PC-3 (cell line): ENCODE measurements at regions not wholly inside any gene's neighbourhood (a gene's known extent, or its start where the extent isn't known, plus 50 kb on each side); places are given as distances from the start of the nearest gene placed in this dataset.
A peak's percentile ranks its signal among the peaks of the same experiment; 100 is the strongest.

Source experiments
- ATAC-seq: fragments of 200-7000 bp; cut with Tn5 transposase; 2 replicates; pipeline ENCODE4 v1.9.1; 2020; ENCODE audit warnings: mild to moderate bottlenecking, moderate library complexity
- BruUV-seq: library from RNA; stranded (reverse); fragments of 400-500 nt; replicated peaks from 2 replicates; lab custom pipeline; 2021; lab: Mats Ljungman, UMichigan
- CTCF ChIA-PET: fragments of 300-600 bp; sonication (Branson Sonifier 250); formaldehyde crosslinking; loops from one replicate; lab custom pipeline; 2022; ENCODE audit warnings: antibody characterized with exemption; lab: Charles Lee
- POLR2A ChIA-PET: fragments of 300-600 bp; sonication (Branson Sonifier 250); formaldehyde crosslinking; loops from one replicate; lab custom pipeline; 2022; ENCODE audit warnings: antibody characterized with exemption; ENCODE audit not compliant: unreplicated experiment; lab: Charles Lee
- DNase-seq: peaks from one replicate; pipeline ENCODE4 v3.0.0-alpha.2; 2015
- H2AFZ ChIP-seq: fragments of 300-600 bp; sonication (generic); 2 replicates; pipeline ENCODE4 v1.6.0; 2016; ENCODE audit warnings: antibody characterized with exemption, low read length
- H3F3A ChIP-seq: fragments of 300-600 bp; sonication (generic); one replicate; pipeline ENCODE4 v1.6.0; 2017; ENCODE audit warnings: antibody characterized with exemption, low read length, control low read depth, mild to moderate bottlenecking; ENCODE audit not compliant: unreplicated experiment
- H3K27ac ChIP-seq: fragments of 300-600 bp; sonication (generic); 2 replicates; pipeline ENCODE4 v1.5.1; 2016; ENCODE audit warnings: mild to moderate bottlenecking, low read length
- H3K27me3 ChIP-seq: fragments of 300-600 bp; sonication (generic); 2 replicates; pipeline ENCODE4 v1.6.1; 2016; ENCODE audit warnings: low read length, mixed read lengths
- H3K36me3 ChIP-seq: fragments of 300-600 bp; sonication (generic); 2 replicates; pipeline ENCODE4 v1.6.1; 2016; ENCODE audit warnings: low read depth, mixed run types, low read length, mixed read lengths
- H3K4me1 ChIP-seq: fragments of 300-600 bp; sonication (generic); 2 replicates; pipeline ENCODE4 v1.5.1; 2016; ENCODE audit warnings: low read length; ENCODE audit not compliant: insufficient read depth
- H3K4me2 ChIP-seq: fragments of 300-600 bp; sonication (generic); 2 replicates; pipeline ENCODE4 v1.6.0; 2016; ENCODE audit warnings: low read length
- H3K4me3 ChIP-seq: fragments of 300-600 bp; sonication (generic); 2 replicates; pipeline ENCODE4 v1.5.1; 2016; ENCODE audit warnings: mild to moderate bottlenecking, low read length, mixed read lengths
- H3K79me2 ChIP-seq: fragments of 300-600 bp; sonication (generic); 2 replicates; pipeline ENCODE4 v1.6.1; 2017; ENCODE audit warnings: low read length, mixed read lengths
- H3K9ac ChIP-seq: fragments of 300-600 bp; sonication (generic); 2 replicates; pipeline ENCODE4 v1.6.0; 2016; ENCODE audit warnings: mild to moderate bottlenecking, low read length
- H3K9me2 ChIP-seq: fragments of 300-600 bp; sonication (generic); replicated peaks from 2 replicates; pipeline ENCODE4 v1.6.1; 2016; ENCODE audit warnings: mixed run types, low read length, mixed read lengths
- H3K9me3 ChIP-seq: fragments of 300-600 bp; sonication (generic); 2 replicates; pipeline ENCODE4 v1.6.1; 2016; ENCODE audit warnings: low read length, mixed read lengths
- H4K20me1 ChIP-seq: fragments of 300-600 bp; sonication (generic); 2 replicates; pipeline ENCODE4 v1.6.1; 2016; ENCODE audit warnings: low read length, mixed read lengths
- EZH2 ChIP-seq: fragments of 300-600 bp; sonication (generic); IDR thresholded peaks from one replicate; pipeline ENCODE4 v1.6.1; 2017; ENCODE audit warnings: antibody characterized with exemption, mild to moderate bottlenecking, low read length; ENCODE audit not compliant: unreplicated experiment
- EZH2phosphoT487 ChIP-seq: fragments of 300-600 bp; sonication (generic); IDR thresholded peaks from 2 replicates; pipeline ENCODE4 v1.6.1; 2018; ENCODE audit warnings: mild to moderate bottlenecking, antibody characterized with exemption, low read length, borderline replicate concordance
- intact Hi-C: fragments of 100-400 bp; cut with micrococcal nuclease; formaldehyde crosslinking; loops from 2 replicates; pipeline ENCODE4 v1.9.0; 2023
- TF ChIP-seq, protein P1 (sequence below): fragments of 300-600 bp; sonication (generic); conservative IDR thresholded peaks from 2 replicates; pipeline ENCODE4 v1.5.1; 2017; ENCODE audit warnings: antibody characterized with exemption, low read depth, mild to moderate bottlenecking, low read length

GRCh38 chr5:164265566-164265965, 760.1 kb downstream of the MAT2B start:
- H3K27ac ChIP-seq: no peak overlapping the region
- H3K4me3 ChIP-seq: no peak overlapping the region
- TF ChIP-seq EZH2phosphoT487 (no peak), EZH2 (no peak)
- TF ChIP-seq, protein P1, sequence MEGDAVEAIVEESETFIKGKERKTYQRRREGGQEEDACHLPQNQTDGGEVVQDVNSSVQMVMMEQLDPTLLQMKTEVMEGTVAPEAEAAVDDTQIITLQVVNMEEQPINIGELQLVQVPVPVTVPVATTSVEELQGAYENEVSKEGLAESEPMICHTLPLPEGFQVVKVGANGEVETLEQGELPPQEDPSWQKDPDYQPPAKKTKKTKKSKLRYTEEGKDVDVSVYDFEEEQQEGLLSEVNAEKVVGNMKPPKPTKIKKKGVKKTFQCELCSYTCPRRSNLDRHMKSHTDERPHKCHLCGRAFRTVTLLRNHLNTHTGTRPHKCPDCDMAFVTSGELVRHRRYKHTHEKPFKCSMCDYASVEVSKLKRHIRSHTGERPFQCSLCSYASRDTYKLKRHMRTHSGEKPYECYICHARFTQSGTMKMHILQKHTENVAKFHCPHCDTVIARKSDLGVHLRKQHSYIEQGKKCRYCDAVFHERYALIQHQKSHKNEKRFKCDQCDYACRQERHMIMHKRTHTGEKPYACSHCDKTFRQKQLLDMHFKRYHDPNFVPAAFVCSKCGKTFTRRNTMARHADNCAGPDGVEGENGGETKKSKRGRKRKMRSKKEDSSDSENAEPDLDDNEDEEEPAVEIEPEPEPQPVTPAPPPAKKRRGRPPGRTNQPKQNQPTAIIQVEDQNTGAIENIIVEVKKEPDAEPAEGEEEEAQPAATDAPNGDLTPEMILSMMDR: no peak
- intact Hi-C loops: no loop called here
- no peaks in the 10 kb centered on the region for H3K27me3 ChIP-seq
- no peak overlapping the region for H3K4me2 ChIP-seq
- H2AFZ ChIP-seq: no peak overlapping the region
- ChIA-PET POLR2A (no interaction called here), CTCF (no interaction called here)
- H3K9me3 ChIP-seq: 0 out of 2 replicates have a peak, but pooled peaks cover 3% of the 10 kb centered on the region
- no peaks in the 10 kb centered on the region for H3K36me3 ChIP-seq
- DNase-seq (no peak), ATAC-seq (no peak)
- H3K79me2 ChIP-seq: no peaks in the 10 kb centered on the region
- H3F3A ChIP-seq: no peaks in the 10 kb centered on the region
- no peaks in the 10 kb centered on the region for H3K4me1 ChIP-seq
- H3K9ac ChIP-seq: no peak overlapping the region
- no TSS peak for BruUV-seq
- no peaks in the 10 kb centered on the region for H4K20me1 ChIP-seq
- H3K9me2 ChIP-seq: no peaks in the 10 kb centered on the region

- Histone ChIP-seq H3K9me2 (no peaks in the 10 kb centered on the region), H3K4me2 (no peak overlapping the region), H3K36me3 (no peaks in the 10 kb centered on the region), H3K9me3 (0 out of 2 replicates have a peak, but pooled peaks cover 4% of the 10 kb centered on the region), H3K4me3 (no peak overlapping the region), H3F3A (no peaks in the 10 kb centered on the region), H2AFZ (no peak overlapping the region), H3K4me1 (no peaks in the 10 kb centered on the region), H3K27me3 (no peaks in the 10 kb centered on the region), H3K9ac (no peak overlapping the region), H3K27ac (no peak overlapping the region), H4K20me1 (no peaks in the 10 kb centered on the region), H3K79me2 (no peaks in the 10 kb centered on the region)
- DNase-seq (no peak), ATAC-seq (no peak)
- intact Hi-C loops: no loop called here
- ChIA-PET POLR2A (no interaction called here), CTCF (no interaction called here)
- TF ChIP-seq, protein P1: no peak
- no peak for TF ChIP-seq EZH2
- TF ChIP-seq EZH2phosphoT487: no peak
- no TSS peak for BruUV-seq
Observed at GRCh38 chr5:164266571-164266970, 761.2 kb downstream of the MAT2B start.

GRCh38 chr5:164277720-164278119, 772.3 kb downstream of the MAT2B start:
- H3K79me2 ChIP-seq: no peaks in the 10 kb centered on the region
- ChIA-PET CTCF (no interaction called here), POLR2A (no interaction called here)
- H3K27ac ChIP-seq: no peak overlapping the region
- H3K36me3 ChIP-seq: no peaks in the 10 kb centered on the region
- H3F3A ChIP-seq: no peaks in the 10 kb centered on the region
- no peak overlapping the region for H3K9ac ChIP-seq
- no peaks in the 10 kb centered on the region for H4K20me1 ChIP-seq
- H3K4me1 ChIP-seq: no peaks in the 10 kb centered on the region
- peak; percentile 4 for DNase-seq
- intact Hi-C loops: no loop called here
- no TSS peak for BruUV-seq
- ATAC-seq: no peak
- H2AFZ ChIP-seq: no peak overlapping the region
- H3K9me2 ChIP-seq: no peaks in the 10 kb centered on the region
- no peak for TF ChIP-seq EZH2phosphoT487
- TF ChIP-seq, protein P1: no peak
- no peak for TF ChIP-seq EZH2
- H3K4me2 ChIP-seq: no peak overlapping the region
- no peak overlapping the region for H3K4me3 ChIP-seq
- peaks cover 5% of the 10 kb centered on the region; the same call in 1 of the 2 replicates for H3K9me3 ChIP-seq
- H3K27me3 ChIP-seq: no peaks in the 10 kb centered on the region
